Ovary (tissue), 3 donors: ENCODE measurements at regions not wholly inside any gene's neighbourhood (a gene's known extent, or its start where the extent isn't known, plus 50 kb on each side); places are given as distances from the start of the nearest gene placed in this dataset.

Source experiments
- POLR2A ChIP-seq: fragments of 450-650 bp; IDR thresholded peaks from one replicate; pipeline ENCODE4 v1.6.1; 2017; ENCODE audit warnings: antibody characterized with exemption, mild to moderate bottlenecking, moderate library complexity
- TF ChIP-seq, protein P1 (sequence below), 3 donors: fragments of 450-650 bp in 2 of 3; fragments of 200-600 bp in 1 of 3; IDR thresholded peaks; one replicate each; pipeline versions ENCODE4 v1.5.1 to v1.8.0; 2016 to 2022; ENCODE audit warnings: antibody characterized with exemption in 3 of 3, mild to moderate bottlenecking in 1 of 3
- donor health status: DM: no; HTN: no; CAD: no.

- TF ChIP-seq POLR2A = no peak
- TF ChIP-seq, protein P1, sequence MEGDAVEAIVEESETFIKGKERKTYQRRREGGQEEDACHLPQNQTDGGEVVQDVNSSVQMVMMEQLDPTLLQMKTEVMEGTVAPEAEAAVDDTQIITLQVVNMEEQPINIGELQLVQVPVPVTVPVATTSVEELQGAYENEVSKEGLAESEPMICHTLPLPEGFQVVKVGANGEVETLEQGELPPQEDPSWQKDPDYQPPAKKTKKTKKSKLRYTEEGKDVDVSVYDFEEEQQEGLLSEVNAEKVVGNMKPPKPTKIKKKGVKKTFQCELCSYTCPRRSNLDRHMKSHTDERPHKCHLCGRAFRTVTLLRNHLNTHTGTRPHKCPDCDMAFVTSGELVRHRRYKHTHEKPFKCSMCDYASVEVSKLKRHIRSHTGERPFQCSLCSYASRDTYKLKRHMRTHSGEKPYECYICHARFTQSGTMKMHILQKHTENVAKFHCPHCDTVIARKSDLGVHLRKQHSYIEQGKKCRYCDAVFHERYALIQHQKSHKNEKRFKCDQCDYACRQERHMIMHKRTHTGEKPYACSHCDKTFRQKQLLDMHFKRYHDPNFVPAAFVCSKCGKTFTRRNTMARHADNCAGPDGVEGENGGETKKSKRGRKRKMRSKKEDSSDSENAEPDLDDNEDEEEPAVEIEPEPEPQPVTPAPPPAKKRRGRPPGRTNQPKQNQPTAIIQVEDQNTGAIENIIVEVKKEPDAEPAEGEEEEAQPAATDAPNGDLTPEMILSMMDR (IDR thresholded peaks at IDR 0.05) = no peak
These were observed 315.3 kb upstream of the C1orf174 start for GRCh38 chr1:4215391-4215790.
